ENCODE measurements at regions not wholly inside any gene's neighbourhood (a gene's known extent, or its start where the extent isn't known, plus 50 kb on each side); places are given as distances from the start of the nearest gene placed in this dataset.

- TF ChIP-seq CTCF (conservative IDR thresholded peaks at IDR 0.05; ENCODE audit: low read depth, low read length) (no peak), EZH2phosphoT487 (IDR thresholded peaks at IDR 0.05; ENCODE audit: borderline replicate concordance, low read length) (no peak)
Observed at GRCh38 chr2:6679471-6679870, 186.2 kb downstream of the CMPK2 start.
